Neural cell (in vitro differentiated cells): ENCODE measurements at regions not wholly inside any gene's neighbourhood (a gene's known extent, or its start where the extent isn't known, plus 50 kb on each side); places are given as distances from the start of the nearest gene placed in this dataset.

Source experiments
- H2AFZ ChIP-seq: fragments of 200-600, 300-800 bp; sonication (generic), shearing (Covaris generic); 2 replicates; pipeline ENCODE4 v1.6.0; 2014; ENCODE audit warnings: low read depth, mild to moderate bottlenecking, antibody characterized with exemption, low read length, moderate library complexity
- H3F3A ChIP-seq: fragments of 200-600 bp; shearing (Covaris generic); 2 replicates; pipeline ENCODE4 v1.6.1; 2016; ENCODE audit warnings: mild to moderate bottlenecking, moderate library complexity, mixed read lengths, antibody characterized with exemption, low read length; ENCODE audit not compliant: insufficient read depth, poor library complexity, severe bottlenecking
- H3K27ac ChIP-seq: fragments of 200-600, 300-800 bp; sonication (generic), shearing (Covaris generic); 2 replicates; pipeline ENCODE4 v1.5.1; 2014; ENCODE audit warnings: mild to moderate bottlenecking, low read length, moderate library complexity
- H3K27me3 ChIP-seq: fragments of 300-800, 200-600 bp; sonication (generic), shearing (Covaris generic); 2 replicates; pipeline ENCODE4 v1.6.0; 2014; ENCODE audit warnings: mild to moderate bottlenecking, low read depth, low read length, moderate library complexity; ENCODE audit not compliant: insufficient read depth
- H3K36me3 ChIP-seq: fragments of 300-800, 200-600 bp; sonication (generic), shearing (Covaris generic); 2 replicates; pipeline ENCODE4 v1.5.1; 2014; ENCODE audit warnings: mild to moderate bottlenecking, antibody characterized with exemption, low read length, moderate library complexity; ENCODE audit not compliant: insufficient read depth
- H3K4me2 ChIP-seq: fragments of 300-800, 200-600 bp; sonication (generic), shearing (Covaris generic); 2 replicates; pipeline ENCODE4 v1.6.0; 2014; ENCODE audit warnings: mild to moderate bottlenecking, low read length
- H3K4me3 ChIP-seq: fragments of 300-800, 200-600 bp; sonication (generic), shearing (Covaris generic); 2 replicates; pipeline ENCODE4 v1.5.1; 2014; ENCODE audit warnings: mild to moderate bottlenecking, low read length, moderate library complexity
- H3K79me2 ChIP-seq: fragments of 200-600 bp; shearing (Covaris generic); replicated peaks from 2 replicates; pipeline ENCODE4 v1.6.0; 2014; ENCODE audit warnings: mild to moderate bottlenecking, low read length, moderate library complexity; ENCODE audit not compliant: insufficient read depth
- H3K9ac ChIP-seq: fragments of 300-800, 200-600 bp; sonication (generic), shearing (Covaris generic); 2 replicates; pipeline ENCODE4 v1.6.1; 2016; ENCODE audit warnings: mild to moderate bottlenecking, low read length, mixed read lengths
- H3K9me2 ChIP-seq: fragments of 200-600 bp; shearing (Covaris generic); 2 replicates; pipeline ENCODE4 v1.6.1; 2016; ENCODE audit warnings: mild to moderate bottlenecking, low read length, mixed read lengths; ENCODE audit not compliant: insufficient read depth
- H3K9me3 ChIP-seq: fragments of 200-600, 300-800 bp; sonication (generic), shearing (Covaris generic); 2 replicates; pipeline ENCODE4 v1.6.1; 2016; ENCODE audit warnings: mild to moderate bottlenecking, mixed run types, low read length, moderate library complexity, mixed read lengths
- H4K20me1 ChIP-seq: fragments of 200-600 bp; shearing (Covaris generic); 2 replicates; pipeline ENCODE4 v1.6.1; 2016; ENCODE audit warnings: mild to moderate bottlenecking, mixed run types; ENCODE audit not compliant: insufficient read depth
- EP300 ChIP-seq: fragments of 450-650 bp; conservative IDR thresholded peaks from 2 replicates; pipeline ENCODE4 v1.6.1; 2014; ENCODE audit warnings: antibody characterized with exemption, mild to moderate bottlenecking, moderate library complexity; ENCODE audit not compliant: poor library complexity, severe bottlenecking
- EZH2 ChIP-seq: fragments of 200-600, 300-800 bp; shearing (Covaris generic), sonication (generic); IDR thresholded peaks from 2 replicates; pipeline ENCODE4 v1.6.1; 2014; ENCODE audit warnings: antibody characterized with exemption, low read length, borderline replicate concordance, mild to moderate bottlenecking; ENCODE audit not compliant: insufficient read depth, poor library complexity, severe bottlenecking
- MXI1 ChIP-seq: fragments of 450-650 bp; conservative IDR thresholded peaks from 2 replicates; pipeline ENCODE4 v1.6.1; 2014; ENCODE audit warnings: antibody characterized with exemption, mild to moderate bottlenecking; ENCODE audit not compliant: poor library complexity, severe bottlenecking
- POLR2AphosphoS5 ChIP-seq: IDR thresholded peaks from 2 replicates; pipeline ENCODE4 v1.6.1; 2012
- RAD21 ChIP-seq: fragments of 450-650 bp; conservative IDR thresholded peaks from 2 replicates; pipeline ENCODE4 v1.6.1; 2014; ENCODE audit warnings: antibody characterized with exemption, mild to moderate bottlenecking, moderate library complexity
- REST ChIP-seq: IDR thresholded peaks from 2 replicates; pipeline ENCODE4 v1.6.1; 2012; ENCODE audit warnings: borderline replicate concordance
- SMC3 ChIP-seq: fragments of 450-650 bp; conservative IDR thresholded peaks from 2 replicates; pipeline ENCODE4 v1.6.1; 2014; ENCODE audit warnings: antibody characterized with exemption, mild to moderate bottlenecking, moderate library complexity; ENCODE audit not compliant: poor library complexity
- TAF1 ChIP-seq: IDR thresholded peaks from 2 replicates; pipeline ENCODE4 v1.6.1; 2012; ENCODE audit warnings: low read depth
- TF ChIP-seq, protein P1 (sequence below): fragments of 450-650 bp; IDR thresholded peaks from 2 replicates; pipeline ENCODE4 v1.5.1; 2014; ENCODE audit warnings: antibody characterized with exemption, mild to moderate bottlenecking, moderate library complexity; ENCODE audit not compliant: poor library complexity, severe bottlenecking

DNA sequence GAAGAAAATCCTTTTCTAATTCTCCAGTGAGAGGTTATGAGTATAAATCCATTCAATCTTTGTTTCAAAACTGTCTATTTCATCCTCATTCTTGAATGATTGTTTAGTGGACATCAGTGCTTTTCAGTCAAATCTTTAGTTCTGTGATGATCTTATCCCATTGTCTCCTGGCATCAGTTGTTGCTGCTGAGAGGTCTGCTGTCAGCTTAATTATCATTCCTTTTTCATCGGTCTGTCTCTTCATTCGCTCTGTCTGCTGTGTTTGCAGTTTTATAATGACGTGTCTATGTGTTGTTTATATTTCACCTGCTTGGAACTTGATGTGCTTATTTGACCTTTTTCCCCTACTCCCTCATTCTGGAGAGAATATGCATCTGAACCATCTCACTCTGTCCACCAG lies 69.2 kb upstream of the GLI2 start:
- H3K79me2 ChIP-seq = no peaks in the 10 kb centered on the region
- no peak overlapping the region for H3K4me2 ChIP-seq
- no peak overlapping the region for H2AFZ ChIP-seq
- no peaks in the 10 kb centered on the region for H3K36me3 ChIP-seq
- H4K20me1 ChIP-seq = no peaks in the 10 kb centered on the region
- no peak overlapping the region for H3K9ac ChIP-seq
- no peak overlapping the region for H3K4me3 ChIP-seq
- TF ChIP-seq TAF1 = no peak
- no peak for TF ChIP-seq EZH2
- TF ChIP-seq EP300 = no peak
- H3K27ac ChIP-seq = no peak overlapping the region
- no peaks in the 10 kb centered on the region for H3K27me3 ChIP-seq
- H3K9me2 ChIP-seq = no peaks in the 10 kb centered on the region
- no peaks in the 10 kb centered on the region for H3F3A ChIP-seq
- H3K9me3 ChIP-seq = peaks cover 7% of the 10 kb centered on the region

DNA sequence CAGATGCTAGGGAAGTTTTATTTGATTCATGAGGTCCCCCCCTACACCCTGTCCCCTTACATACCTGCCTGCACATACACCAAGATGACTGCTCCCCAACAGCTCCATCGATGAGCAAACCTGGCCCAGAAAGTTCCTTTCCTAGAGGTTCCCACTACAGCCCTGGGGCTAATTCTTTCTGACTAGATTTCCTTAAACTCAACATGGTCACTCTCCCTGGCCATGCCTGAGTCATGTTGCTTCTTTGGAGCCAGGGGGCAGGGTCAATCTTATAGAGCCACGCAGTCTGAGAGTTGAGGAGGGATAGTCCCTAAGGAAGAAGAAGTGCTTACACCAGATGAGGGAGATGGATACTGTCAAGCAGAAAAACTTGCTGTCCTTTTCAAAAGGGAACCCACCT lies 67.7 kb upstream of the GLI2 start:
- no peaks in the 10 kb centered on the region for H4K20me1 ChIP-seq
- TF ChIP-seq EZH2 (no peak), REST (no peak), POLR2AphosphoS5 (no peak), EP300 (no peak), RAD21 (no peak)
- TF ChIP-seq, protein P1, sequence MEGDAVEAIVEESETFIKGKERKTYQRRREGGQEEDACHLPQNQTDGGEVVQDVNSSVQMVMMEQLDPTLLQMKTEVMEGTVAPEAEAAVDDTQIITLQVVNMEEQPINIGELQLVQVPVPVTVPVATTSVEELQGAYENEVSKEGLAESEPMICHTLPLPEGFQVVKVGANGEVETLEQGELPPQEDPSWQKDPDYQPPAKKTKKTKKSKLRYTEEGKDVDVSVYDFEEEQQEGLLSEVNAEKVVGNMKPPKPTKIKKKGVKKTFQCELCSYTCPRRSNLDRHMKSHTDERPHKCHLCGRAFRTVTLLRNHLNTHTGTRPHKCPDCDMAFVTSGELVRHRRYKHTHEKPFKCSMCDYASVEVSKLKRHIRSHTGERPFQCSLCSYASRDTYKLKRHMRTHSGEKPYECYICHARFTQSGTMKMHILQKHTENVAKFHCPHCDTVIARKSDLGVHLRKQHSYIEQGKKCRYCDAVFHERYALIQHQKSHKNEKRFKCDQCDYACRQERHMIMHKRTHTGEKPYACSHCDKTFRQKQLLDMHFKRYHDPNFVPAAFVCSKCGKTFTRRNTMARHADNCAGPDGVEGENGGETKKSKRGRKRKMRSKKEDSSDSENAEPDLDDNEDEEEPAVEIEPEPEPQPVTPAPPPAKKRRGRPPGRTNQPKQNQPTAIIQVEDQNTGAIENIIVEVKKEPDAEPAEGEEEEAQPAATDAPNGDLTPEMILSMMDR = no peak
- H3K36me3 ChIP-seq = no peaks in the 10 kb centered on the region
- peaks cover 7% of the 10 kb centered on the region for H3K9me3 ChIP-seq
- H3K27me3 ChIP-seq = no peaks in the 10 kb centered on the region
- no peak overlapping the region for H3K4me2 ChIP-seq
- H3K4me3 ChIP-seq = no peak overlapping the region
- no peak overlapping the region for H3K9ac ChIP-seq
- H3F3A ChIP-seq = no peaks in the 10 kb centered on the region
- H3K27ac ChIP-seq = no peak overlapping the region
- no peaks in the 10 kb centered on the region for H3K79me2 ChIP-seq
- H2AFZ ChIP-seq = no peak overlapping the region
- no peaks in the 10 kb centered on the region for H3K9me2 ChIP-seq

- Histone ChIP-seq H3K36me3 (no peaks in the 10 kb centered on the region), H3K27ac (no peak overlapping the region), H3K9me3 (peaks cover 7% of the 10 kb centered on the region), H3K79me2 (no peaks in the 10 kb centered on the region), H4K20me1 (no peaks in the 10 kb centered on the region), H2AFZ (no peak overlapping the region), H3K27me3 (no peaks in the 10 kb centered on the region), H3K4me2 (no peak overlapping the region), H3K9me2 (no peaks in the 10 kb centered on the region), H3F3A (no peaks in the 10 kb centered on the region), H3K9ac (no peak overlapping the region), H3K4me3 (no peak overlapping the region)
- TF ChIP-seq, protein P1 = no peak
- TF ChIP-seq EP300 (no peak), EZH2 (no peak), POLR2AphosphoS5 (no peak), MXI1 (no peak), REST (no peak), SMC3 (no peak), TAF1 (no peak), RAD21 (no peak)
Measured at GRCh38 chr2:120669121-120669952, 66.3 kb upstream of the GLI2 start.
